Panc1 (cell line): ENCODE measurements at regions not wholly inside any gene's neighbourhood (a gene's known extent, or its start where the extent isn't known, plus 50 kb on each side); places are given as distances from the start of the nearest gene placed in this dataset.

ENCODE experiments used
- ATAC-seq: fragments of 200-7000 bp; cut with Tn5 transposase; 2 replicates; pipeline ENCODE4 v1.9.1; 2020; ENCODE audit warnings: mild to moderate bottlenecking, moderate library complexity
- BruUV-seq: library from RNA; stranded (reverse); fragments of 400-500 nt; replicated peaks from 2 replicates; lab custom pipeline; 2021; lab: Mats Ljungman, UMichigan
- CTCF ChIA-PET: fragments of 300-600 bp; sonication (Branson Sonifier 250); formaldehyde crosslinking; loops from one replicate; lab custom pipeline; 2022; ENCODE audit warnings: antibody characterized with exemption; lab: Charles Lee
- POLR2A ChIA-PET: fragments of 300-600 bp; sonication (Branson Sonifier 250); formaldehyde crosslinking; loops from one replicate; lab custom pipeline; 2022; ENCODE audit warnings: antibody characterized with exemption; lab: Charles Lee
- DNase-seq: peaks from one replicate; pipeline ENCODE4 v3.0.0-alpha.2; 2010; ENCODE audit warnings: low read depth, low spot score
- H3K27ac ChIP-seq: 2 replicates; pipeline ENCODE4 v1.5.1; 2011; ENCODE audit warnings: mild to moderate bottlenecking, low read length, inconsistent platforms
- H3K27me3 ChIP-seq: fragments of 200-500 bp; sonication (Bioruptor generic); 2 replicates; pipeline ENCODE4 v1.6.0; 2014; ENCODE audit warnings: low read length, inconsistent platforms; ENCODE audit not compliant: control insufficient read depth, insufficient read depth
- H3K36me3 ChIP-seq: fragments of 200-500 bp; sonication (Bioruptor generic); 2 replicates; pipeline ENCODE4 v1.5.1; 2014; ENCODE audit warnings: inconsistent platforms, mild to moderate bottlenecking, low read length, moderate library complexity; ENCODE audit not compliant: control insufficient read depth, insufficient read depth
- H3K4me1 ChIP-seq: 2 replicates; pipeline ENCODE4 v1.5.1; 2011; ENCODE audit warnings: inconsistent platforms, mild to moderate bottlenecking, low read length, moderate library complexity; ENCODE audit not compliant: control insufficient read depth, insufficient read depth
- H3K4me3 ChIP-seq, 2 experiments: 2 replicates each; pipeline ENCODE4 v1.5.1; 2011 to 2012; ENCODE audit warnings: low read depth in 2 of 2, low read length in 2 of 2, mild to moderate bottlenecking in 2 of 2, inconsistent platforms in 1 of 2, moderate library complexity in 1 of 2
- H3K9me3 ChIP-seq: fragments of 200-500 bp; sonication (Bioruptor generic); 2 replicates; pipeline ENCODE4 v1.5.1; 2014; ENCODE audit warnings: low read depth, mild to moderate bottlenecking, inconsistent platforms, low read length, moderate library complexity; ENCODE audit not compliant: control insufficient read depth, insufficient read depth
- CTCF ChIP-seq: fragments of 450-650 bp; IDR thresholded peaks from 2 replicates; pipeline ENCODE4 v1.5.1; 2017; ENCODE audit warnings: mild to moderate bottlenecking
- POLR2AphosphoS5 ChIP-seq: IDR thresholded peaks from 2 replicates; pipeline ENCODE4 v1.6.1; 2012; ENCODE audit warnings: mild to moderate bottlenecking, low read depth, low read length, moderate library complexity
- REST ChIP-seq, 2 experiments: IDR thresholded peaks; 2 replicates each; pipeline ENCODE4 v1.6.1; 2011 to 2012; ENCODE audit warnings: low read depth in 2 of 2, control low read depth in 1 of 2, low read length in 1 of 2, mild to moderate bottlenecking in 1 of 2, moderate library complexity in 1 of 2; ENCODE audit not compliant: insufficient read depth in 1 of 2
- SIN3A ChIP-seq: IDR thresholded peaks from 2 replicates; pipeline ENCODE4 v1.6.1; 2012; ENCODE audit warnings: low read depth, mild to moderate bottlenecking, low read length, moderate library complexity, borderline replicate concordance; ENCODE audit not compliant: insufficient read depth
- TCF7L2 ChIP-seq: IDR thresholded peaks from 2 replicates; pipeline ENCODE4 v1.6.1; 2011; ENCODE audit warnings: mild to moderate bottlenecking, low read depth, low read length, inconsistent platforms
- in situ Hi-C: cut with HindIII; loops from 2 replicates; pipeline ENCODE4 v1.10.0; 2016; ENCODE audit warnings: low sequenced_read_pairs, low pct_unique_long_range_greater_than_20kb
- intact Hi-C: fragments of 100-400 bp; cut with micrococcal nuclease; formaldehyde crosslinking; loops from one replicate; pipeline ENCODE4 v1.10.0; 2022; ENCODE audit not compliant: unreplicated experiment

- intact Hi-C loops (loop anchor here (5.0 kb wide), 1 partner anchor 1354 kb away; the partner anchor contains the start of gene NRP2), in situ Hi-C loops (no loop called here)
- DNase-seq (no peak), ATAC-seq (no peak)
- ChIA-PET CTCF (no interaction called here), POLR2A (no interaction called here)
- no peaks in the 10 kb centered on the region for H3K27me3 ChIP-seq
- no peaks in the 10 kb centered on the region for H3K4me1 ChIP-seq
- no peaks in the 10 kb centered on the region for H3K36me3 ChIP-seq
- no peak overlapping the region for H3K4me3 ChIP-seq
- no peak overlapping the region for H3K27ac ChIP-seq
- no peaks in the 10 kb centered on the region for H3K9me3 ChIP-seq
- TF ChIP-seq POLR2AphosphoS5 (no peak), TCF7L2 (no peak), CTCF (no peak), SIN3A (no peak), REST (IDR thresholded peaks at IDR 0.05; ENCODE audit: insufficient read depth in 1 of 2, low read depth in 2 of 2, low read length in 1 of 2) (no peak)
- BruUV-seq, result no TSS peak
Measured at GRCh38 chr2:204328373-204328772, 216.9 kb upstream of the PARD3B start.

GRCh38 chr2:204329016-204329415 is 216.3 kb upstream of the PARD3B start:
- POLR2A ChIA-PET, result no interaction called here
- CTCF ChIA-PET, result no interaction called here
- Histone ChIP-seq H3K27me3 (no peaks in the 10 kb centered on the region), H3K36me3 (no peaks in the 10 kb centered on the region), H3K27ac (no peak overlapping the region), H3K4me3 (no peak overlapping the region), H3K4me1 (no peaks in the 10 kb centered on the region), H3K9me3 (no peaks in the 10 kb centered on the region)
- in situ Hi-C loops, result no loop called here
- intact Hi-C loops, result loop anchor here (5.0 kb wide), 1 partner anchor 1353 kb away; the partner anchor contains the start of gene NRP2
- DNase-seq (no peak), ATAC-seq (no peak)
- BruUV-seq, result no TSS peak
- TF ChIP-seq TCF7L2 (no peak), SIN3A (no peak)

- H3K4me1 ChIP-seq, result no peaks in the 10 kb centered on the region
- no peak overlapping the region for H3K27ac ChIP-seq
- H3K27me3 ChIP-seq, result no peaks in the 10 kb centered on the region
- no peak for TF ChIP-seq TCF7L2
- no peak for TF ChIP-seq REST (IDR thresholded peaks at IDR 0.05; ENCODE audit: insufficient read depth in 1 of 2, low read depth in 2 of 2, low read length in 1 of 2)
- TF ChIP-seq POLR2AphosphoS5, result no peak
- no peak for TF ChIP-seq CTCF
- TF ChIP-seq SIN3A, result no peak
- no peak overlapping the region for H3K4me3 ChIP-seq
- DNase-seq, result no peak
- ATAC-seq, result no peak
- ChIA-PET CTCF (no interaction called here), POLR2A (no interaction called here)
- no peaks in the 10 kb centered on the region for H3K36me3 ChIP-seq
- in situ Hi-C loops, result no loop called here
- no peaks in the 10 kb centered on the region for H3K9me3 ChIP-seq
- BruUV-seq, result no TSS peak
- intact Hi-C loops, result loop anchor here (5.0 kb wide), 1 partner anchor 1353 kb away; the partner anchor contains the start of gene NRP2
Measured at GRCh38 chr2:204329532-204329931, 215.7 kb upstream of the PARD3B start.
